Calu3 (cell line): ENCODE measurements at regions not wholly inside any gene's neighbourhood (a gene's known extent, or its start where the extent isn't known, plus 50 kb on each side); places are given as distances from the start of the nearest gene placed in this dataset.

Experiments used
- BruUV-seq: library from RNA; stranded (reverse); fragments of 400-500 nt; replicated peaks from 2 replicates; lab custom pipeline; 2021; lab: Mats Ljungman, UMichigan
- CTCF ChIA-PET: fragments of 300-600 bp; sonication (Branson Sonifier 250); formaldehyde crosslinking; loops from one replicate; lab custom pipeline; 2022; ENCODE audit warnings: antibody characterized with exemption; lab: Charles Lee
- DNase-seq: peaks from one replicate; pipeline ENCODE4 v3.0.0; 2022
- H3K27ac Mint-ChIP-seq: one replicate; pipeline ENCODE4 v1.8.0; 2022; ENCODE audit warnings: mixed read lengths; ENCODE audit not compliant: unreplicated experiment
- H3K27me3 Mint-ChIP-seq: one replicate; pipeline ENCODE4 v1.8.0; 2022; ENCODE audit warnings: mixed read lengths; ENCODE audit not compliant: unreplicated experiment
- H3K36me3 Mint-ChIP-seq: one replicate; pipeline ENCODE4 v1.8.0; 2022; ENCODE audit warnings: mild to moderate bottlenecking, moderate library complexity, mixed read lengths; ENCODE audit not compliant: insufficient read depth, unreplicated experiment
- H3K4me1 Mint-ChIP-seq: one replicate; pipeline ENCODE4 v1.8.0; 2022; ENCODE audit warnings: mild to moderate bottlenecking, low read depth, mixed read lengths; ENCODE audit not compliant: unreplicated experiment
- H3K4me3 Mint-ChIP-seq: one replicate; pipeline ENCODE4 v1.8.0; 2022; ENCODE audit warnings: mild to moderate bottlenecking, low read depth, moderate library complexity, mixed read lengths; ENCODE audit not compliant: unreplicated experiment
- H3K9me3 Mint-ChIP-seq: one replicate; pipeline ENCODE4 v1.8.0; 2022; ENCODE audit warnings: low read depth, mixed read lengths; ENCODE audit not compliant: unreplicated experiment
- CTCF ChIP-seq: fragments of 200-600 bp; IDR thresholded peaks from one replicate; pipeline ENCODE4 v1.8.0; 2022; ENCODE audit warnings: antibody characterized with exemption; ENCODE audit not compliant: unreplicated experiment
- intact Hi-C: fragments of 100-400 bp; cut with micrococcal nuclease; formaldehyde crosslinking; loops from one replicate; pipeline ENCODE4 v1.10.0; 2022; ENCODE audit not compliant: unreplicated experiment

- CTCF ChIA-PET: no interaction called here
- BruUV-seq: no TSS peak
- intact Hi-C loops: no loop called here
These were observed 165.1 kb downstream of the CENPC start for GRCh38 chr4:67380154-67380553.

GRCh38 chr4:67375291-67375690 is 170.0 kb downstream of the CENPC start:
- no peak for TF ChIP-seq CTCF
- H3K4me3 Mint-ChIP-seq: no peak overlapping the region
- DNase-seq: no peak
- no peaks in the 10 kb centered on the region for H3K4me1 Mint-ChIP-seq
- CTCF ChIA-PET: no interaction called here
- no peaks in the 10 kb centered on the region for H3K36me3 Mint-ChIP-seq
- no peak overlapping the region for H3K27ac Mint-ChIP-seq
- H3K27me3 Mint-ChIP-seq: no peaks in the 10 kb centered on the region
- intact Hi-C loops: no loop called here
- no TSS peak for BruUV-seq
- H3K9me3 Mint-ChIP-seq: no peaks in the 10 kb centered on the region

More at GRCh38 chr4:67380154-67380553, 165.1 kb downstream of the CENPC start:
- Mint-ChIP-seq H3K9me3 (no peaks in the 10 kb centered on the region), H3K27me3 (no peaks in the 10 kb centered on the region), H3K4me3 (no peak overlapping the region), H3K4me1 (no peaks in the 10 kb centered on the region), H3K27ac (no peak overlapping the region), H3K36me3 (no peaks in the 10 kb centered on the region)
- no peak for TF ChIP-seq CTCF
- no peak for DNase-seq

- H3K4me3 Mint-ChIP-seq: no peak overlapping the region
- BruUV-seq: no TSS peak
- CTCF ChIA-PET: no interaction called here
- no peak for TF ChIP-seq CTCF
- H3K27me3 Mint-ChIP-seq: no peaks in the 10 kb centered on the region
- no peaks in the 10 kb centered on the region for H3K9me3 Mint-ChIP-seq
- intact Hi-C loops: no loop called here
- no peak for DNase-seq
- no peaks in the 10 kb centered on the region for H3K4me1 Mint-ChIP-seq
- no peaks in the 10 kb centered on the region for H3K36me3 Mint-ChIP-seq
- no peak overlapping the region for H3K27ac Mint-ChIP-seq
These were observed 173.7 kb downstream of the CENPC start for GRCh38 chr4:67371615-67372014.

- no peak for DNase-seq
- Mint-ChIP-seq H3K36me3 (no peaks in the 10 kb centered on the region), H3K4me3 (no peak overlapping the region), H3K9me3 (no peaks in the 10 kb centered on the region), H3K4me1 (no peaks in the 10 kb centered on the region), H3K27ac (no peak overlapping the region), H3K27me3 (no peaks in the 10 kb centered on the region)
- TF ChIP-seq CTCF: no peak
- no TSS peak for BruUV-seq
- intact Hi-C loops: no loop called here
- CTCF ChIA-PET: no interaction called here
These were observed 178.9 kb downstream of the CENPC start for GRCh38 chr4:67366311-67366861.
